Stomach (tissue), 8 donors: ENCODE measurements at regions not wholly inside any gene's neighbourhood (a gene's known extent, or its start where the extent isn't known, plus 50 kb on each side); places are given as distances from the start of the nearest gene placed in this dataset.

Experiments
- DNase-seq, 2 donors: peaks; one replicate each; pipeline versions ENCODE4 v3.0.0 to v3.0.0-alpha.2; 2013 to 2019
- H3K27ac ChIP-seq, 5 donors: fragments of 200-600 bp in 4 of 5; sonication (generic) in 4 of 5; one replicate each; pipeline ENCODE4 v1.5.1; 2013 to 2019; ENCODE audit warnings: mild to moderate bottlenecking in 1 of 5, moderate library complexity in 1 of 5
- H3K27me3 ChIP-seq, 3 donors: fragments of 200-600 bp; sonication (generic); one replicate each; pipeline ENCODE4 v1.5.1; 2017 to 2019; ENCODE audit warnings: mixed run types in 1 of 3
- H3K36me3 ChIP-seq, 4 donors: fragments of 200-600 bp; sonication (generic); 1 replicate in 3 of 4; 2 replicates in 1 of 4; pipeline ENCODE4 v1.5.1; 2016 to 2019
- H3K4me1 ChIP-seq, 4 donors: fragments of 200-600 bp; sonication (generic); one replicate each; pipeline ENCODE4 v1.5.1; 2016 to 2019
- H3K4me3 ChIP-seq, 4 donors: fragments of 200-600 bp; sonication (generic) in 3 of 4; one replicate each; pipeline ENCODE4 v1.5.1; 2016 to 2019; ENCODE audit warnings: mild to moderate bottlenecking in 1 of 4
- H3K9me3 ChIP-seq, 4 donors: fragments of 200-600 bp; sonication (generic); one replicate each; pipeline ENCODE4 v1.5.1; 2016 to 2019
- EP300 ChIP-seq: sonication (generic); formaldehyde crosslinking; IDR thresholded peaks from one replicate; pipeline ENCODE4 v1.6.1; 2017; ENCODE audit warnings: antibody characterized with exemption
- POLR2A ChIP-seq, 4 donors: fragments of 450-650 bp; IDR thresholded peaks; one replicate each; pipeline ENCODE4 v1.6.1; 2016; ENCODE audit warnings: antibody characterized with exemption in 4 of 4, control low read depth in 2 of 4, mild to moderate bottlenecking in 1 of 4, moderate library complexity in 1 of 4
- POLR2AphosphoS5 ChIP-seq, 3 donors: sonication (generic); formaldehyde crosslinking; IDR thresholded peaks; one replicate each; pipeline ENCODE4 v1.6.1; 2016; ENCODE audit warnings: antibody characterized with exemption in 3 of 3
- WGBS, 5 donors: extraction: QIAGEN DNeasy Blood & Tissue Kit in 3 of 5; methylation state at CpG; one replicate each; pipeline versions ENCODE4 v1.1.5 to v1.1.7; 2013 to 2018; 5-methylcytosine and 5-hydroxymethylcytosine counted together
- intact Hi-C: fragments of 100-400 bp; cut with DNase I; formaldehyde crosslinking; loops from one replicate; pipeline ENCODE4 v1.15.1; 2023; ENCODE audit warnings: low total_unique reads
- TF ChIP-seq, protein P1 (sequence below), 7 experiments: fragments of 450-650 bp in 4 of 7; fragments of 200-600 bp in 3 of 7; sonication (generic) in 3 of 7; IDR thresholded peaks; one replicate each; pipeline ENCODE4 v1.5.1; 2016 to 2019; ENCODE audit warnings: antibody characterized with exemption in 7 of 7, control low read depth in 2 of 7, mild to moderate bottlenecking in 1 of 7
- donor health status: healthy with polysubstance abuse.
- donor health status: Bipolar disorder and iron deficiency.
- donor health status: healthy.

DNA sequence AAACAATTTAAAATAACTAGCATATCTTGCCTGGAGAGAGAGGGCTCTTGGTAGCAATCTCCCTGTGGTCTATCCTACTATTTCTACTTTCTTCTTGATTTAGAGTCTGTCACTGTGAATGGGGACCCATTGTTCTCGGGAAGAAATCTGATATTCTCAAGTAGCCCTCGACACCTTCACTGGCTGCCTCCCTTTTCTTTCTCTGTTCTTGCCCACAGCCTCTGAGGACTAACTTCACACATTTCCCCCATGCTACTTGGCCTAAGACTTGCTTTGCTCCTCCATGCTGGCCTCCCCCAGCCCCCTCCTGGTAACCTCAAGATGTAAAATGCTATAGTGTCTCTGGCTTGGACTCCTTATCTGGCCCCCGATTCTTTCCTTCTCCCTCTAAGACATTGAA is 58.8 kb upstream of the NT5C1B start:
- H3K36me3 ChIP-seq = no peaks in the 10 kb centered on the region
- H3K9me3 ChIP-seq = no peaks in the 10 kb centered on the region
- no peak overlapping the region for H3K27ac ChIP-seq
- H3K27me3 ChIP-seq = no peaks in the 10 kb centered on the region
- DNase-seq = no peak
- TF ChIP-seq POLR2AphosphoS5 (IDR thresholded peaks at IDR 0.05) (no peak), EP300 (no peak), POLR2A (IDR thresholded peaks at IDR 0.05) (no peak)
- TF ChIP-seq, protein P1, sequence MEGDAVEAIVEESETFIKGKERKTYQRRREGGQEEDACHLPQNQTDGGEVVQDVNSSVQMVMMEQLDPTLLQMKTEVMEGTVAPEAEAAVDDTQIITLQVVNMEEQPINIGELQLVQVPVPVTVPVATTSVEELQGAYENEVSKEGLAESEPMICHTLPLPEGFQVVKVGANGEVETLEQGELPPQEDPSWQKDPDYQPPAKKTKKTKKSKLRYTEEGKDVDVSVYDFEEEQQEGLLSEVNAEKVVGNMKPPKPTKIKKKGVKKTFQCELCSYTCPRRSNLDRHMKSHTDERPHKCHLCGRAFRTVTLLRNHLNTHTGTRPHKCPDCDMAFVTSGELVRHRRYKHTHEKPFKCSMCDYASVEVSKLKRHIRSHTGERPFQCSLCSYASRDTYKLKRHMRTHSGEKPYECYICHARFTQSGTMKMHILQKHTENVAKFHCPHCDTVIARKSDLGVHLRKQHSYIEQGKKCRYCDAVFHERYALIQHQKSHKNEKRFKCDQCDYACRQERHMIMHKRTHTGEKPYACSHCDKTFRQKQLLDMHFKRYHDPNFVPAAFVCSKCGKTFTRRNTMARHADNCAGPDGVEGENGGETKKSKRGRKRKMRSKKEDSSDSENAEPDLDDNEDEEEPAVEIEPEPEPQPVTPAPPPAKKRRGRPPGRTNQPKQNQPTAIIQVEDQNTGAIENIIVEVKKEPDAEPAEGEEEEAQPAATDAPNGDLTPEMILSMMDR (IDR thresholded peaks at IDR 0.05) = no peak
- WGBS, 5 donors = 62 to 96% (median 93%) methylated on average over 3 of the region's 3 CpGs
- intact Hi-C loops = no loop called here
- H3K4me3 ChIP-seq = no peak overlapping the region
- H3K4me1 ChIP-seq = peaks cover 0 to 13% (median 9%) of the 10 kb centered on the region in 4 donors

DNA sequence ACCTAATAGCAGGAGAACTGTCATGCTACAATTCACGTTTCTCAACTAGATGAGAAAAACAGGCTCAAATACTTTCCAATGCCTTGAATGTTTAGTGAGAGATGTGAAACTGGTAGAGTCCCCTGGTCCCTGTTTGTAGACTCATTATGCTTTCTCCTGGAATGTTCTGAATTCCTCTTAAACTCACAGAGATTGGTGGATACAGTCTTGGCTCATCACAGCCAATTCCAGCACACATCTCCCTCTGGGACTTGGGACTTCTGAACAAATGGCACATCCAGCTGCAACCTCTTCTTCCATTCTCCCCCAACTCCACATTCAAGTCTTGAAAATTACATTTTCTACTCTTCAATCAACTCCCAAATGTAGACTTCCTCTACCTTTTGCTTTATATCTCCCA is 58.4 kb upstream of the NT5C1B start:
- no peak for TF ChIP-seq POLR2AphosphoS5 (IDR thresholded peaks at IDR 0.05)
- no peak for TF ChIP-seq POLR2A (IDR thresholded peaks at IDR 0.05)
- TF ChIP-seq EP300 = no peak
- TF ChIP-seq, protein P1 (IDR thresholded peaks at IDR 0.05) = no peak
- peaks cover 0 to 11% (median 9%) of the 10 kb centered on the region in 4 donors for H3K4me1 ChIP-seq

DNA sequence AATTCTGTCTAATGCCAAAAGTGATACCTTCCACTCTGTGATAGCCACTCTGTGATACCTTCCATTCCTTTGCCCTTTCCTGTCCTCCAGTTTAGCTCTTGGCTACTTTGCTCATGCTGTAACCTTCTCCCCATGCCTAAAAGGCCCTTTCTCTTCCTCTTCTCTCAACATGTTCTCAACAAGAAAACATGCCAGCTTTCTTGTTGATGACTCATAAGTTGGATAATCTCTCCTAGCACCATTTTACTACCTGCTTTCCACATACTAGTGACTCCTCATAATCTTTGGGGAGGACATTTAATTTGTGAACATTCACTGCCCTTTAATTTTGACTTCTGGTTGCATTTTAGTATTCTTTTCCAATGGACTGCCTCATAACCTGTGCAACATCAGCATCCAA is 55.9 kb upstream of the NT5C1B start:
- H3K27me3 ChIP-seq = no peaks in the 10 kb centered on the region
- H3K36me3 ChIP-seq = no peaks in the 10 kb centered on the region
- intact Hi-C loops = no loop called here
- TF ChIP-seq POLR2AphosphoS5 (IDR thresholded peaks at IDR 0.05) = no peak
- TF ChIP-seq, protein P1 (IDR thresholded peaks at IDR 0.05) = no peak
- H3K9me3 ChIP-seq = no peaks in the 10 kb centered on the region
- H3K4me3 ChIP-seq = no peak overlapping the region
- no peaks in the 10 kb centered on the region for H3K4me1 ChIP-seq
- H3K27ac ChIP-seq = no peak overlapping the region
- no peak for DNase-seq

More for the DNA sequence above, 58.4 kb upstream of the NT5C1B start:
- DNase-seq = no peak
- intact Hi-C loops = no loop called here
- Histone ChIP-seq H3K4me3 (no peak overlapping the region), H3K9me3 (no peaks in the 10 kb centered on the region), H3K27ac (no peak overlapping the region), H3K27me3 (no peaks in the 10 kb centered on the region), H3K36me3 (no peaks in the 10 kb centered on the region)
- WGBS, 5 donors = 77 to 97% (median 83%) methylated on average over 1 of the region's 1 CpG

DNA sequence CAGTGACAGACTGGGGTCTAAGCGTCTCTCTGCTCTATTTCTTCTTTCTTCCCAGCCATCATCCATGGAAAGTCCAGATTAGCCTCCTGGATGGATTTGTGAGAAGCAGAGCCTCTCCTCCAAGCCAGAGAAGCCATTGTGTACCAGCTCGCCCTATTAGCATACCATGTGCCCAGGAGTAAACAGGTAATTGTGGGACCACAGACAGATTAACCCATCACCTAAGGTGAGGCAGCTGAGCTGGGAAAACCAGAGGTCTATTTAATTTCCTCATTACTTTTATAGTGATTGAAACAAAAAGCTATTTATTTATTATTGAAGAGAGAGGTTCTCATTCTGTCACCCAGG is 54.7 kb upstream of the NT5C1B start:
- TF ChIP-seq POLR2A (IDR thresholded peaks at IDR 0.05) = no peak
- TF ChIP-seq POLR2AphosphoS5 (IDR thresholded peaks at IDR 0.05) = no peak
- no peak for TF ChIP-seq EP300
- TF ChIP-seq, protein P1 (IDR thresholded peaks at IDR 0.05) = no peak
- no peak overlapping the region for H3K4me3 ChIP-seq
- H3K4me1 ChIP-seq = no peaks in the 10 kb centered on the region
- no peaks in the 10 kb centered on the region for H3K9me3 ChIP-seq
- no peak for DNase-seq
- intact Hi-C loops = no loop called here
- 90 to 97% (median 94%) methylated on average over 2 of the region's 2 CpGs for WGBS, 5 donors
- no peaks in the 10 kb centered on the region for H3K36me3 ChIP-seq
- no peaks in the 10 kb centered on the region for H3K27me3 ChIP-seq
- no peak overlapping the region for H3K27ac ChIP-seq
